NOMO-1 treated with dmso at 0.1 percent for 144 hours (cell line): ENCODE measurements at regions not wholly inside any gene's neighbourhood (a gene's known extent, or its start where the extent isn't known, plus 50 kb on each side); places are given as distances from the start of the nearest gene placed in this dataset.
"Not testable (repeated sequence)": the region's sequence is repeated elsewhere in the genome, so short reads cannot be mapped to it uniquely, and the experiment has no call there.

Experiments used
- DNase-seq: peaks from one replicate; lab custom pipeline; 2025; ENCODE audit not compliant: unreplicated experiment; lab: John Stamatoyannopoulos, UW

GRCh38 chr5:17123010-17123409 lies 94.4 kb upstream of the BASP1 start:
- no peak for DNase-seq

- DNase-seq, result not testable (repeated sequence)
Observed at GRCh38 chr5:17123773-17124172, 93.7 kb upstream of the BASP1 start.

GRCh38 chr5:17127743-17128231 lies 89.6 kb upstream of the BASP1 start:
- DNase-seq, result no peak

- no peak for DNase-seq
Observed at GRCh38 chr5:17129093-17129849, 88.2 kb upstream of the BASP1 start.

- DNase-seq, result peak; percentile 42
Observed at GRCh38 chr5:17130302-17130701, 87.1 kb upstream of the BASP1 start.

- peak; percentile 9 for DNase-seq
Observed at GRCh38 chr5:17132444-17133083, 84.9 kb upstream of the BASP1 start.

GRCh38 chr5:17135050-17135449 lies 82.4 kb upstream of the BASP1 start:
- DNase-seq, result no peak

- DNase-seq, result no peak
Observed at GRCh38 chr5:17143335-17143734, 74.1 kb upstream of the BASP1 start.

- DNase-seq, result no peak
Observed at GRCh38 chr5:17146280-17146841, 71.1 kb upstream of the BASP1 start.

GRCh38 chr5:17147170-17147569 lies 70.3 kb upstream of the BASP1 start:
- no peak for DNase-seq

GRCh38 chr5:17147617-17148016 lies 69.8 kb upstream of the BASP1 start:
- no peak for DNase-seq

- no peak for DNase-seq
Observed at GRCh38 chr5:17148481-17148880, 69.0 kb upstream of the BASP1 start.

GRCh38 chr5:17149786-17150185 lies 67.6 kb upstream of the BASP1 start:
- no peak for DNase-seq

- no peak for DNase-seq
Observed at GRCh38 chr5:17150531-17150930, 66.9 kb upstream of the BASP1 start.

GRCh38 chr5:17151686-17152085 lies 65.7 kb upstream of the BASP1 start:
- DNase-seq, result no peak

GRCh38 chr5:17154211-17154996 lies 63.0 kb upstream of the BASP1 start:
- DNase-seq, result peak; percentile 16

- no peak for DNase-seq
Observed at GRCh38 chr5:17156463-17156862, 61.0 kb upstream of the BASP1 start.

GRCh38 chr5:17157294-17157693 lies 60.1 kb upstream of the BASP1 start:
- no peak for DNase-seq

- DNase-seq, result no peak
Observed at GRCh38 chr5:17157916-17158529, 59.4 kb upstream of the BASP1 start.

- no peak for DNase-seq
Observed at GRCh38 chr5:17160756-17161040, 56.7 kb upstream of the BASP1 start.

- DNase-seq, result no peak
Observed at GRCh38 chr5:17161662-17162061, 55.8 kb upstream of the BASP1 start.
